GM23248 (cell line): ENCODE measurements at regions not wholly inside any gene's neighbourhood (a gene's known extent, or its start where the extent isn't known, plus 50 kb on each side); places are given as distances from the start of the nearest gene placed in this dataset.

Source experiments
- DNase-seq: peaks from one replicate; pipeline ENCODE4 v3.0.0-alpha.2; 2015
- H2AFZ ChIP-seq: fragments of 200-600 bp; sonication (generic); 2 replicates; pipeline ENCODE4 v1.6.1; 2016; ENCODE audit warnings: antibody characterized with exemption
- H3F3A ChIP-seq: fragments of 200-600 bp; sonication (generic); 2 replicates; pipeline ENCODE4 v1.6.1; 2016; ENCODE audit warnings: mild to moderate bottlenecking, antibody characterized with exemption, mixed run types; ENCODE audit not compliant: insufficient read depth
- H3K27ac ChIP-seq: fragments of 200-600 bp; sonication (generic); 2 replicates; pipeline ENCODE4 v1.5.1; 2016; ENCODE audit warnings: mild to moderate bottlenecking
- H3K27me3 ChIP-seq: fragments of 200-600 bp; sonication (generic); replicated peaks from 2 replicates; pipeline ENCODE4 v1.6.1; 2016; ENCODE audit warnings: mild to moderate bottlenecking; ENCODE audit not compliant: insufficient read depth
- H3K36me3 ChIP-seq: fragments of 200-600 bp; sonication (generic); 2 replicates; pipeline ENCODE4 v1.6.1; 2016; ENCODE audit warnings: low read depth, mild to moderate bottlenecking
- H3K4me1 ChIP-seq: fragments of 200-600 bp; sonication (generic); 2 replicates; pipeline ENCODE4 v1.6.1; 2016; ENCODE audit warnings: mild to moderate bottlenecking; ENCODE audit not compliant: insufficient read depth
- H3K4me2 ChIP-seq: fragments of 200-600 bp; sonication (generic); one replicate; pipeline ENCODE4 v1.6.1; 2016; ENCODE audit warnings: mild to moderate bottlenecking; ENCODE audit not compliant: unreplicated experiment
- H3K4me3 ChIP-seq: fragments of 200-600 bp; sonication (generic); 2 replicates; pipeline ENCODE4 v1.5.1; 2016; ENCODE audit warnings: mild to moderate bottlenecking
- H3K79me2 ChIP-seq: fragments of 200-600 bp; sonication (generic); 2 replicates; pipeline ENCODE4 v1.6.1; 2016; ENCODE audit warnings: mild to moderate bottlenecking; ENCODE audit not compliant: insufficient read depth
- H3K9ac ChIP-seq: fragments of 200-600 bp; sonication (generic); 2 replicates; pipeline ENCODE4 v1.6.1; 2016; ENCODE audit warnings: mild to moderate bottlenecking
- H3K9me2 ChIP-seq: fragments of 200-600 bp; sonication (generic); 2 replicates; pipeline ENCODE4 v1.6.1; 2016; ENCODE audit warnings: mixed run types, mild to moderate bottlenecking, moderate library complexity; ENCODE audit not compliant: insufficient read depth
- H3K9me3 ChIP-seq: fragments of 200-600 bp; sonication (generic); one replicate; pipeline ENCODE4 v1.6.1; 2017; ENCODE audit warnings: low read depth
- H4K20me1 ChIP-seq: fragments of 200-600 bp; sonication (generic); 2 replicates; pipeline ENCODE4 v1.6.0; 2016; ENCODE audit not compliant: insufficient read depth
- EZH2 ChIP-seq: fragments of 200-600 bp; sonication (generic); IDR thresholded peaks from 2 replicates; pipeline ENCODE4 v1.6.1; 2018; ENCODE audit warnings: antibody characterized with exemption, mild to moderate bottlenecking; ENCODE audit not compliant: insufficient read depth, poor library complexity, severe bottlenecking
- EZH2phosphoT487 ChIP-seq: fragments of 200-600 bp; sonication (generic); IDR thresholded peaks from 2 replicates; pipeline ENCODE4 v1.6.1; 2018; ENCODE audit warnings: antibody characterized with exemption, moderate library complexity, mild to moderate bottlenecking, low read depth; ENCODE audit not compliant: insufficient read depth
- WGBS, 2 experiments: methylation state at CpG; one replicate each; pipeline ENCODE4 v1.1.6; 2015 to 2017; ENCODE audit warnings: low lambda C conversion rate in 2 of 2, low coverage in 1 of 2; ENCODE audit errors: missing lambda C conversion rate in 2 of 2; 5-methylcytosine and 5-hydroxymethylcytosine counted together
- in situ Hi-C: fragments of 300-500 bp; cut with MboI; formaldehyde crosslinking; loops from 2 replicates; pipeline ENCODE4 v1.15.0; 2020

DNA sequence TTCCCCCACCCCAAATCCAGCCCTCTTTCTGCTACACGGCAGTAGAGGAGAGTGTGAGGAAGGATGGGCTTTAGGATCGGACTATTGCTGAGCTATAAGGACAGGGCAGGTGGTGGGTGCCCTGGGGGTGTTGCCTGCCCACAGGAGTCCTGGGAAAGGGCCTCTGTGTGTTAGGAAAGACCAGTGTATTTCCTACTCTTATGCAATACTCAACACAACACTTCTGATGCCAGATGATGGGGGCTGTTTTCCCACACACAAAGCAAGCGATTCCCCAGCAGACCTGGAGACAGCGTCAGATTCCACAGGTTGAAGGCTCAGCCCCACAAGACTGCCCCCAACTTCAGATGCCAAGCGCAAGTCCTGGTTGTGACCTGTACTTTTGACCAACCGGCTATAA is 91.0 kb upstream of the LCLAT1 start:
- no peaks in the 10 kb centered on the region for H3K79me2 ChIP-seq
- peak; percentile 31 for DNase-seq
- in situ Hi-C loops: no loop called here
- H3K27ac ChIP-seq: no peak overlapping the region
- H3K4me2 ChIP-seq: no peak overlapping the region
- H3F3A ChIP-seq: no peaks in the 10 kb centered on the region
- H2AFZ ChIP-seq: no peak overlapping the region
- peaks cover 23% of the 10 kb centered on the region for H3K4me1 ChIP-seq
- no peaks in the 10 kb centered on the region for H3K36me3 ChIP-seq
- no peak overlapping the region for H3K4me3 ChIP-seq
- no peak for TF ChIP-seq EZH2phosphoT487
- TF ChIP-seq EZH2: no peak
- H4K20me1 ChIP-seq: no peaks in the 10 kb centered on the region
- no peaks in the 10 kb centered on the region for H3K27me3 ChIP-seq
- no peak overlapping the region for H3K9ac ChIP-seq
- H3K9me2 ChIP-seq: no peaks in the 10 kb centered on the region
- 75 to 78% methylated on average over 6 of the region's 6 CpGs for WGBS, 2 experiments
- H3K9me3 ChIP-seq: no peaks in the 10 kb centered on the region

GRCh38 chr2:30356776-30357175 is 90.3 kb upstream of the LCLAT1 start:
- H3K27ac ChIP-seq: no peak overlapping the region
- DNase-seq: no peak
- no peaks in the 10 kb centered on the region for H3K9me3 ChIP-seq
- no peaks in the 10 kb centered on the region for H3K36me3 ChIP-seq
- H3K4me2 ChIP-seq: no peak overlapping the region
- no peaks in the 10 kb centered on the region for H3K27me3 ChIP-seq
- H3K4me3 ChIP-seq: no peak overlapping the region
- no peaks in the 10 kb centered on the region for H3K9me2 ChIP-seq
- TF ChIP-seq EZH2: no peak
- TF ChIP-seq EZH2phosphoT487: no peak
- WGBS, 2 experiments: 50 to 57% methylated on average over 6 of the region's 6 CpGs
- H2AFZ ChIP-seq: no peak overlapping the region
- H3K9ac ChIP-seq: no peak overlapping the region
- H3F3A ChIP-seq: peaks cover 4% of the 10 kb centered on the region
- H4K20me1 ChIP-seq: no peaks in the 10 kb centered on the region
- in situ Hi-C loops: no loop called here
- H3K79me2 ChIP-seq: no peaks in the 10 kb centered on the region
- H3K4me1 ChIP-seq: peaks cover 30% of the 10 kb centered on the region

GRCh38 chr2:30358351-30358750 is 88.7 kb upstream of the LCLAT1 start:
- H3K9ac ChIP-seq: no peak overlapping the region
- H3K4me2 ChIP-seq: no peak overlapping the region
- no peaks in the 10 kb centered on the region for H3K9me2 ChIP-seq
- no peaks in the 10 kb centered on the region for H3K36me3 ChIP-seq
- TF ChIP-seq EZH2: no peak
- TF ChIP-seq EZH2phosphoT487: no peak
- H3K9me3 ChIP-seq: no peaks in the 10 kb centered on the region
- no peaks in the 10 kb centered on the region for H4K20me1 ChIP-seq
- no peak overlapping the region for H3K27ac ChIP-seq
- WGBS, 2 experiments: 81 to 86% methylated on average over 5 of the region's 5 CpGs
- in situ Hi-C loops: no loop called here
- no peak overlapping the region for H2AFZ ChIP-seq
- H3K4me1 ChIP-seq: peaks cover 46% of the 10 kb centered on the region
- DNase-seq: no peak
- H3F3A ChIP-seq: peaks cover 20% of the 10 kb centered on the region
- H3K27me3 ChIP-seq: no peaks in the 10 kb centered on the region
- H3K79me2 ChIP-seq: no peaks in the 10 kb centered on the region
- no peak overlapping the region for H3K4me3 ChIP-seq

DNA sequence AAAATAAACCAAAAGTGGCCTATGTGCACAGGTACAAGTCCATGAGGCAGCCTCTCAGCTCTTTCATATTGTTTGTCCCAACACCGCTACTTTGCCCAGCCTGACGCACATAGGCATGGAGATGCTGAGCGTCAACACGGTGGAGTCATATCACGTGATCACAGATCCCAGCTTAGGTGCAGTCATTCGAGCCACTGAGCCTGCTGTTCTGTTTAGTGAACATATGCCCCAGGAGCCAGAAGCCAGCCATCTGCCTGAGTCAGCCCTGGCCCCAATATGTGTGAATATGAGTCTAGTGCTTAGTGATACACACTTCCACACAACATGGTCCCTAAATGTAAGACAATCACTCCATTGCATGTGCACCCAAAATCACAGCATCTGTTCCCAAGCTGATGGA is 88.2 kb upstream of the LCLAT1 start:
- Histone ChIP-seq H3K4me1 (peaks cover 48% of the 10 kb centered on the region), H3K4me3 (no peak overlapping the region), H3K4me2 (no peak overlapping the region), H3K79me2 (no peaks in the 10 kb centered on the region), H3K9me3 (no peaks in the 10 kb centered on the region), H4K20me1 (no peaks in the 10 kb centered on the region), H3K27ac (no peak overlapping the region), H3K36me3 (no peaks in the 10 kb centered on the region), H3K9me2 (no peaks in the 10 kb centered on the region), H3K27me3 (no peaks in the 10 kb centered on the region), H2AFZ (no peak overlapping the region), H3K9ac (no peak overlapping the region), H3F3A (peaks cover 25% of the 10 kb centered on the region)
- TF ChIP-seq EZH2phosphoT487: no peak
- no peak for TF ChIP-seq EZH2
- 92% methylated on average over 6 of the region's 6 CpGs for WGBS, 2 experiments
- in situ Hi-C loops: no loop called here
- peak; percentile 22 for DNase-seq

GRCh38 chr2:30359644-30360167 is 87.3 kb upstream of the LCLAT1 start:
- WGBS, 2 experiments: 19 to 25% methylated on average over 7 of the region's 7 CpGs
- Histone ChIP-seq H3K9me3 (no peaks in the 10 kb centered on the region), H3K9me2 (no peaks in the 10 kb centered on the region), H3K4me3 (no peak overlapping the region), H2AFZ (peak overlapping the region; percentile 66), H3K27me3 (no peaks in the 10 kb centered on the region), H4K20me1 (no peaks in the 10 kb centered on the region), H3K79me2 (no peaks in the 10 kb centered on the region), H3K9ac (0 out of 2 replicates have a peak overlapping the region, but pooled peaks have one; percentile 8), H3K36me3 (no peaks in the 10 kb centered on the region), H3K4me1 (peaks cover 43% of the 10 kb centered on the region), H3K4me2 (no peak overlapping the region), H3K27ac (peak overlapping the region; percentile 63), H3F3A (peaks cover 25% of the 10 kb centered on the region)
- peak; percentile 74 for DNase-seq
- in situ Hi-C loops: no loop called here
- no peak for TF ChIP-seq EZH2
- no peak for TF ChIP-seq EZH2phosphoT487
